ENCODE measurements at regions not wholly inside any gene's neighbourhood (a gene's known extent, or its start where the extent isn't known, plus 50 kb on each side); places are given as distances from the start of the nearest gene placed in this dataset.

DNA sequence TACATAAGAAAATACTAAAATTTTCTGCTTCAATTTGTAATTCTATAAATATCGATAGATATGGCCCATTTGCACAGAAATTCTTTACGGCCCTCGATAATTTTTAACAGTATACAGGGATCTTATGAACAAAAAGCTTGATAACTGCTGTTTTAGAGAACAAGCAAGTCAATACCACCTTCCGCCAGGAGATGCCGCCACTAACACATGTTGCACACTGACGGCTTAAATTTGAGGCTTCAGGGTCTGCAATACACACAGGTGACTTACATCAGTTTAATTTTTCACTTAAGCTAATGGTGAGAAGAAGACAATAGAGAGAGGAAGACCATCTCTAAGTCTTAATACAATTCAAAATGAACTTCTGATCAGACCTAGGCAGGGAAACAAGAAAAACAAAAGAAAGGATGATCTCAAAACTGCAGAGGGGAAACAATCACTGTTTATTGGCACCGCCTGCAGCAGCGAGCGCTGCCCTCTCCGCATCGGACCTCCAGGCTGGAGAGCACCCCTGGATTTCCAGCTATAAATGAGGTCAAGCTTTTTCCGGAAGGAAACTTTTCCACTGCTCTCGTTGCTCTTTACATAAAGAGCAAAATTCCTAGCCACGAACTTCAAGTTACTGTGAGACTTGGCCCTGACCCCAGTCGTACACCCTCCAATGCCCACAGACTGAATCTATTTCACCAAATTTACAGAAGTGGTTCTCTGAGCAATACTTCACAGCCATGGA is 53.9 kb downstream of the OTOR start:
- Histone ChIP-seq H3K4me3 (no peak overlapping the region), H3K27me3 (no peaks in the 10 kb centered on the region), H3K27ac (no peak overlapping the region), H3K9me3 (no peaks in the 10 kb centered on the region), H3K36me3 (no peaks in the 10 kb centered on the region), H3K4me1 (no peaks in the 10 kb centered on the region)
- TF ChIP-seq POLR2A (IDR thresholded peaks at IDR 0.05), result no peak
- TF ChIP-seq, protein P1, sequence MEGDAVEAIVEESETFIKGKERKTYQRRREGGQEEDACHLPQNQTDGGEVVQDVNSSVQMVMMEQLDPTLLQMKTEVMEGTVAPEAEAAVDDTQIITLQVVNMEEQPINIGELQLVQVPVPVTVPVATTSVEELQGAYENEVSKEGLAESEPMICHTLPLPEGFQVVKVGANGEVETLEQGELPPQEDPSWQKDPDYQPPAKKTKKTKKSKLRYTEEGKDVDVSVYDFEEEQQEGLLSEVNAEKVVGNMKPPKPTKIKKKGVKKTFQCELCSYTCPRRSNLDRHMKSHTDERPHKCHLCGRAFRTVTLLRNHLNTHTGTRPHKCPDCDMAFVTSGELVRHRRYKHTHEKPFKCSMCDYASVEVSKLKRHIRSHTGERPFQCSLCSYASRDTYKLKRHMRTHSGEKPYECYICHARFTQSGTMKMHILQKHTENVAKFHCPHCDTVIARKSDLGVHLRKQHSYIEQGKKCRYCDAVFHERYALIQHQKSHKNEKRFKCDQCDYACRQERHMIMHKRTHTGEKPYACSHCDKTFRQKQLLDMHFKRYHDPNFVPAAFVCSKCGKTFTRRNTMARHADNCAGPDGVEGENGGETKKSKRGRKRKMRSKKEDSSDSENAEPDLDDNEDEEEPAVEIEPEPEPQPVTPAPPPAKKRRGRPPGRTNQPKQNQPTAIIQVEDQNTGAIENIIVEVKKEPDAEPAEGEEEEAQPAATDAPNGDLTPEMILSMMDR (IDR thresholded peaks at IDR 0.05), result peak; percentile 38 to 74 (median 64)
- peak in 2 of 3 donors; percentile 31 to 76 for DNase-seq

DNA sequence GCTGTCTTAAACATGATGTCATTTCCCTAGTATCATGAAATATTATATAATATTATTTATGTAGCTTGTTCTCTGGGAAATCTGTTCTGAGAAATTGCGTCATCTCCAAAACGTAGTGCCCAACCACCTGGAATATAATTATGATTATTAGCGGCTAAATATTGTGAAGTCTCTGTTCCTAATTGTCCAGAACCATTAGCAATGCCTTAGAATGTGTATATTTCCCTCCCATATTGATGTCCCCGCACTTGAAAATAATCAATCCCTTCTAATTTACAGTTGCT is 54.4 kb downstream of the OTOR start:
- Histone ChIP-seq H3K36me3 (no peaks in the 10 kb centered on the region), H3K27ac (no peak overlapping the region), H3K9me3 (no peaks in the 10 kb centered on the region), H3K4me1 (no peaks in the 10 kb centered on the region), H3K27me3 (no peaks in the 10 kb centered on the region), H3K4me3 (no peak overlapping the region)
- no peak for DNase-seq
- TF ChIP-seq, protein P1 (IDR thresholded peaks at IDR 0.05), result no peak
- no peak for TF ChIP-seq POLR2A (IDR thresholded peaks at IDR 0.05)

DNA sequence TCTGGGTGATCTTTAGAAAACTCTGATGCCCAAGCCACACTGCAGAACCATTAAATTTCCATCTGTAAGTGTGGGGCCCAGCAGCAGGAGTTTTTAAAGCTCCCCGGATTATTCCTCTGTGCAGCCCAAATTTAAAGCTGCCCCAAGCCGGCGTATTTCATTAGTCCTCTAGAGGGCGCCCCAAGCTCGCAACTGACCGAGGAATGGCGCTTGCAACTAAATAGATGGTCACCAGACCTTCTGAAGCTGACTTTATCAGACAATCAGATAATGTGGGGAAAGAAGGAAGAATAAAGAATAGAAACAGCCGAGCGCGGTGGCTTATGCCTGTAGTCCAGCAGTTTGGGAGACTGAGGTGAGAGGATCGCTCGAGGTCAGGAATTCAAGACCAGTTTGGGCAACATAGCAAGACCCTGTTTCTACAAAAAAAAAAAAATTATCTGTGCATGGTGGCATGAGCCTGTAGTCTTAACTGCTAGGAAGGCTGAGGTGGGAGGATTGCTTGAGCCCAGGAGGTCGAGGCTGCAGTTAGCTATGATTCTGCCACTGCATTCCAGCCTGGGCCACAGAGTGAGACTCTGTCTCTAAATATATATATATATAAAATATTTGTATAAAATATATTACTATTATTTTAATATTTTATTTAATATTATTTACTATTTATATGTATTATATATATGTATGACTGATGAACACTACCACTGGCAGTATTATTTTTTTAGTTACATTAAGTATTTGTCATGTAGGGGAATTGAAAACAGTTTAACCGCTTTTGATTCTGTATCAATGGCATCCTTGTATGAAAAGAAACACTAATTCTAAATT is 56.0 kb downstream of the OTOR start:
- Histone ChIP-seq H3K27ac (no peak overlapping the region), H3K27me3 (no peaks in the 10 kb centered on the region), H3K4me1 (no peaks in the 10 kb centered on the region), H3K36me3 (no peaks in the 10 kb centered on the region), H3K9me3 (no peaks in the 10 kb centered on the region), H3K4me3 (no peak overlapping the region)
- TF ChIP-seq, protein P1 (IDR thresholded peaks at IDR 0.05), result peak in 4 of 6 experiments; percentile 57 to 64 (median 60)
- no peak for TF ChIP-seq POLR2A (IDR thresholded peaks at IDR 0.05)
- DNase-seq, result peak in 2 of 3 donors; percentile 54 to 57

DNA sequence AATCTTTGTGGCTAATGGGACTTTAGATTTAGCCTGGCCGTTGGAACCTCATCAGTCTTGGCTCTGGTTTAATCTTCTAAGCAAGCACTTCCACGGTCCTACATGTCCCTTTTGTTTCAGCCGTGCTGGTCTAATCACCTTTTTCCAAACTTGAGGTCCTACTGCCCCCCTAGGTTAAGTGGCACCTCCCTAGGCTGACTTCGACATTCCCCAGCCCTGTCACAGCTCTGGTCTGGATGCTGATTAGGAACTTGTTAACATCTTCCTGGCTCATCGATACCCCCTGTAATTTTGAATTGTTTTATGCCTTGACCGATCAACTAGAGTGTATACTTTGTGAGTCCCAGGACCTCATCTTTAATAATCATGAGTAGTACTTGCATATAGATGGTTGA is 56.6 kb downstream of the OTOR start:
- Histone ChIP-seq H3K4me1 (no peaks in the 10 kb centered on the region), H3K27me3 (no peaks in the 10 kb centered on the region), H3K36me3 (no peaks in the 10 kb centered on the region), H3K9me3 (no peaks in the 10 kb centered on the region), H3K27ac (no peak overlapping the region), H3K4me3 (no peak overlapping the region)
- no peak for DNase-seq
- TF ChIP-seq, protein P1 (IDR thresholded peaks at IDR 0.05), result no peak
- no peak for TF ChIP-seq POLR2A (IDR thresholded peaks at IDR 0.05)

DNA sequence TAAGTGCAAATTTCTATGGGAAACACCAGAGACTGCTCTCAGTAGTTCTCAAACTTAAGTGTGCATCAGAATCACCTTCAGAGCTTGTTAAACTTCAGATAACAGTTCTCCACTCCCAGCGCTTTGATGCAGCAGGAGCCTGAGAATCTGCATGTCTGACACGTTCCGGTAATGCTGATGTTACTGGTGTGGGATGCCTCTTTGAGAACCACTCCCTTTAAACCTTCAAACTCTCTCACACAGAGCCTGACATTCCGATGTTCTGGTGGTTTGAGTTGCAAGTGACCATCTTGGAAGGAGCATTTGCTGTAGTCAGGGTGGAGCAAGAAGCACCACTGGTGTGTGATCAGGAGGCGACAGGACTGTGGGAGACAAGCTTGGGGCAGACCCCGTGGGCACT is 57.9 kb downstream of the OTOR start:
- Histone ChIP-seq H3K36me3 (no peaks in the 10 kb centered on the region), H3K4me3 (no peak overlapping the region), H3K27ac (no peak overlapping the region), H3K9me3 (no peaks in the 10 kb centered on the region), H3K27me3 (no peaks in the 10 kb centered on the region), H3K4me1 (no peaks in the 10 kb centered on the region)
- no peak for TF ChIP-seq POLR2A (IDR thresholded peaks at IDR 0.05)
- TF ChIP-seq, protein P1 (IDR thresholded peaks at IDR 0.05), result no peak
- no peak for DNase-seq

Measured in Peyer's patch (tissue), 4 donors.